GM21423 (cell line): ENCODE measurements at regions not wholly inside any gene's neighbourhood (a gene's known extent, or its start where the extent isn't known, plus 50 kb on each side); places are given as distances from the start of the nearest gene placed in this dataset.
"Not testable (repeated sequence)": the region's sequence is repeated elsewhere in the genome, so short reads cannot be mapped to it uniquely, and the experiment has no call there.

Source experiments
- ATAC-seq: cut with Tn5 transposase; IDR thresholded peaks from one replicate; pipeline ENCODE4 v1.9.1; 2021; ENCODE audit warnings: mild to moderate bottlenecking, moderate library complexity; ENCODE audit not compliant: unreplicated experiment

DNA sequence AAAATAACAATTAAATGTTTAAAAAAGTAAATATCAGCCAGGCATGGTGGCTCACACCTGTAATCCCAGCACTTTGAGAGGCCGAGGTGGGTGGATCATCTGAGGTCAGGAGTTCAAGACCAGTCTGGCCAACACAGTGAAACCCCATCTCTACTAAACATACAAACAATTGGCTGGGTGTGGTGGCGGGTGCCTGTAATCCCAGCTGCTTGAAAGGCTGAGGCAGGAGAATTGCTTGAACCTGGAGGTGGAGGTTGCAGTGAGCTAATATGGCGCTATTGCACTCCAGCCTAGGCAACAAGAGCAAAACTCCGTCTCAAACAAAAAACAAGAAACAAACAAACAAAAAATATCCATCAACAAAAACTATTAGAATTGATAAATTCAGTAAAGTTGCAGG is 77.5 kb downstream of the SNX5 start:
- not testable (repeated sequence) for ATAC-seq

DNA sequence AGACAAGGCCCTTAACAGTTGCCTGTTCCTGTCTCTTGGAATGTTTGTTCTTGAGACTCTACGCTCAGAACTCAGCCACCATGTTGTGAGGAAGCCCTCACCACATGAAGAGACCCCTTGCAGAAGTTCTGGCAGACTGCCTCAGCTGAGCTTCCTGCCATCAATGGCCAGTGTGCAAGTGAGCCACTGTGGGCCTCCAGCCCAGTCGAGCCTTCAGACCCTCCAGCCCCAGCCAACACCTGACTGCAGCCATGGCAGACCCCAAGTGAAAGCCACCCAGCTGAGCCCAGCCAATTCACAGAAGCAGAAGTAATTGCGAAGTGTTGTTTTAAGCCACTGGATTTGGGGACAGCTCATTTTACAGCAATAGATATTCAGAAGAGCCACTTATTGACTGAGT is 78.3 kb downstream of the SNX5 start:
- no peak for ATAC-seq

DNA sequence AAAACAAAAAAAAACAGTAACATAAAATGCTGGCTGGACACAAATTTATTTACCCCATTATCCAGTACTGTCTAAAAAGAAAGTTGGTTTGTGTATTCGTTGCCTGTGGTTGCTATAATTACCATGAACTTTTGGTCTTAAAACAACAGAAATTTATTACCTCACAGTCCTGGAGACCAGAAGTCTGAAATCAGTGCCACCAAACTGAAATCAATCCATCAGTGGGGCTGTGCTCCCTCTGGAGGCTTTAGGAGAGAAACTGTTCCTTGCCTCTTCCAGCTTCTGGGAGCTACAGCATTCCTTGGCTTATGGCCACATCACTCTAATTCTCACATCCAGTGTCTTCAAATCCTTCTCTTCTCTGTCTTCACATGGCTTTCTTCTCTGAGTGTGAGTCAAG is 79.4 kb downstream of the SNX5 start:
- ATAC-seq = no peak

DNA sequence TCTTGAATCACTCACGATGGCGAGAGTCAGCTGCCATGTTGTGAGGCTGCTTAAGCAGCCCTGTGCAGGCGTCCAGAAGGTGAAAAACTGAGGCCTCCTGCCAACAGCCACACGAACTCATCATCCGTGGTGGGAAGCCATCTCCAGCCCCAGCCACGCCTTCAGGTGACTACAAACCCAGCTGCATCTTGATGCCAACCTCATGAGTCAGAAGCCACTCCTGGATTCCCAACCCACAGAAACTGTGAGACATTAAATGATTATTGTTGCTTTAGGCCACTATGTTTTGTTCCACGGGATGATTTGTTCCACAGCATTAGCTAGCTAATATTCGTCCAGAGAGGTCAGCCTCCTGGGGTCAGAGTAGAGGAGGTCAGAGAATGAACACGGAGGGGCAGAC is 80.5 kb downstream of the SNX5 start:
- ATAC-seq = no peak

DNA sequence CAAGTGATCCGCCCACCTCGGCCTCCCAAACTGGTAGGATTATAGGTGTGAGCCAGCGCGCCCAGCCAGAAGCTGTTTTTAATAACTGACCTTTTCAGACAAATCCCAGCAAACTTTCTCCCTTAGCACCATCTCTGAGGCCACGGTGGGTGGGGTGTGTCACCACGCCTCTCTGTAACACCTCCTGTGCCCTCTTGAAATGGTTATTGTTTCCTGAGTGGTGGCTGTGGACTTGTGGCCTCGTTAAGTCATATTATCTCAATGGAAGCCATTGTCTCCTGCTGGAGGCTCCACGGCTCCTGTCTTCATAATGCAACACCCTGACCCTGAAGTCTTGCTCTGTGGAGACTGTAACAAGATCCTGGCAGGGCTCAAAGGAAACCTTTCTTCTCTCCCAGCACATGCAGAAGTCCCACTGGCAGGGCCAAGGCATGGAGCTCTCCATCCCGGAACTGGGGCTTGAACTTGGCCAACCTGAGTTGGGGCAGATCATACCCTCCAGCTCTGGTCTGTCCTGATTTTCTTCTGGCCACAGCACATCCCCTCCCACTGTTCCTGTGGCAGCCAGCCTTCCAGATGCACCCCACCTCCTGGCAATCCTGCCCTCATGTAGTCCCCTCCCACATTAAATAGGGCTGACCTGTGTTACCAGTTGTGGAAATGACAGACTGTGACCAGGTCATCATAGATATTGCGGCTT is 81.1 kb downstream of the SNX5 start:
- ATAC-seq = no peak

DNA sequence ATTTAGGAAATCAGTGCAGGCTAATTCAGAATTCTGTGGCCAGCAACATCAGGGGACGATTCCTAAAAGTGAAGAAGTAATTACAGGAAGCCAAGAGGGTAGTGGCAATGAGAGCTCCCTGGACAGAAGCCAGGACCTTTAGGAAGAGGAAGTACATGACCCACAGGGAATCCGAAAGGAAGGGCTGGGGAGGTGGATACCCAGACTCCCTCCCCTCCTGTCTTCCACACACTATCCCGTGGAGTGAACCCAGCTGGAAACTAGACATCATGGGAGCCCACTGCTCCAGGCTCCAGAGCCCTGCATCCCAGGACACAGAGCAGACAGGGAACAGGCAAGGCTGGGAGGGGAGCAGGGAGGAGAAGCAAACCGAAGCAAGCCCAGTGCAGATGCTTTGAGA is 83.0 kb downstream of the SNX5 start:
- no peak for ATAC-seq

DNA sequence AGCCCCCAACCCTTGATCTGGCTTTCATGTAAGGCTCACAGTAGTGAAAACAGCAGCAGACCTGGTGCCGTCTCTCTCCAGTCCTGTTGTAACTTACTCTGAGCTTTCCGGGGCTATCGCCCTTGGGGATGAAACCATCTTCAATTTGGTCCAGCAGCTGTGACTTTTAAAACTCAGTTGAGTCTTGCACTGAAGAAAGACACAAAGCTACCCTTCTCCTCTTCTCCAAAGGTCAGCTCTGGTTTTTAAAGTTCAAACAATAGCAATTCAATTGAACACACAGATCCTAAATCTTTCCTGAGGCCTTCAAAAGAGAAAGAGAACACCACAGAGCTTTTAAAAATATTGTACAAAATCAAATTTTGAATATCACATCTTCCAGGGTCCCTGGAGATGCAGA is 83.5 kb downstream of the SNX5 start:
- ATAC-seq = no peak

GRCh38 chr20:17884307-17885003 is 84.1 kb downstream of the SNX5 start:
- ATAC-seq = no peak

DNA sequence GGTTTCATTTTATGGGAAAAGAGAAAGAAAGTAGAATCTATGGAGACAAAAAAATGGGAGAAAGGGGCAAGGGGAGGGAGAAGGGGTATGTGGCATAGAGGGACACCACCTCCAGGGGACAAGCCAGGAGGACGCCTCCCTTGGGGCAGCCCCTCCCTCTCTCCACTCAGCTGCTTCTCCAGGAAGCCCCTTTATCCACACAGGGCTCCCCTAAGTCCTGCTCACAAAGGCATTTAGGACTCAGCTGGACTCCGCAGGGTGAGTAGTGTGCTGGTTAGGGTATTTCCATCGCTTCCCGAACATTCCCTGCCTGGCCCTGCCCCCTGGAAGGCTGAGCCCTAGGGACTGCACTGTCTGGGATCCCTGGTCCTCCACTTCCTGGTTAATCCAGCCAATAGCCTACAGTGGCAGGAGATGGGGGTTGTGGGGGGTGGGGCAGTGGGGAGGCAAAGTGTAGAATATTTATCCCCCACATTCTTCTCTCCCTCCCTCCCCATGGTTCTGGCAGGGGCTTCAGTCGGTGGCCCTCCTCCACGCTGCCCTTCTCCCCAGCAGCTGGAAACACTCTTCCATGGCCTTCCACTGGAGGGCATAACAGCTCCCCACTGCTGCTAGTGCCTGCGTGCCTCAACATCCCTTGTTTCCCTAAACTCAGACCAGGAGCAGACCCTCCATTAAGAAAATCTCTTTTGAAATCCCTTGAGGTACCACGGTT is 84.8 kb downstream of the SNX5 start:
- no peak for ATAC-seq

GRCh38 chr20:17882834-17883591 is 85.6 kb downstream of the SNX5 start:
- no peak for ATAC-seq

GRCh38 chr20:17882065-17882833 is 86.3 kb downstream of the SNX5 start:
- no peak for ATAC-seq

DNA sequence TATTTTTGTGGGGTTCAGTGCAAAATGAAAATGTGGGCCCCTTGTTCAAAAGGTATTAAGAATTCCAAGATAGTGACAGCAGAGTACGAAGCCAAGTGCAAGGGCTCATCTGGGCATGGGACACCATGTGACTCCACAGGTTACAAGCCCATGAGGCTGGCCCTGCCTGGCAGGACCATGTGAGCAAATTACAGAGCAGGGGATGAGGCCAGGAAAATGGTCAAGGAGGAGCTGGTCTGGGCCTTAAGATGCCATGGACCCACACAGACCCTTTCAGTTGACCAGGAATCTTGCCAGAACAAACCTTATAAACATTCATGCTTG is 86.9 kb downstream of the SNX5 start:
- ATAC-seq = no peak

DNA sequence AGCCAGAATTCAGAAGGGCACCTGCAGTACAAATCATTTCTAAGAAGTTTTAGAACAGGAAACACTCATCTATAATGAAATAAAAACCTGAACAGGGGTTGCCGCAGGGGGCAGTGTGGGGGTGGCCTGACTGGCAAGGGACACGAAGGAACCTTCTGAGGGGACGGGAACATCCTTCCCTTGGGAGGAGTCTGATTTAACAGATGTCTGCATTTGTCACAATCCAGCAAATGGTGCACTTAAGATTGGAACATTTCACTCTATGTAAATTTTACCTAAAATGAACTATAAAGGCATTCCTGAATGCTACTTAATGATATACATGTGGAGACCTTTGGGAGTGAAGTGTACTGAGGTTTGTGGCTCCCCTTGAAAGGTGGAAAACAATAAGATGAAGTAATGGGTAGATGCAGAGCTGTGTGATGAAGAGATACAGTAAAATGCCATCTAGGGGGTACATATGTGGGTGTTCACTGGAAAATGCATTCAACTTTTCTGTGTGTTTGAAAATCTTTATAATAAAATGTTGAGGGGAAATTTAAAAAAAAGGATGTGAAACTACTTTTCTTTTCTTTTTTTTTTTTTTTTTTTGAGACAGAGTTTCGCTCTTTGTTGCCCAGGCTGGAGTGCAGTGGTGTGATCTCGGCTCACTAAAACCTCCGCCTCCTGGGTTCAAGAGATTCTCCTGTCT is 89.5 kb downstream of the SNX5 start:
- no peak for ATAC-seq

DNA sequence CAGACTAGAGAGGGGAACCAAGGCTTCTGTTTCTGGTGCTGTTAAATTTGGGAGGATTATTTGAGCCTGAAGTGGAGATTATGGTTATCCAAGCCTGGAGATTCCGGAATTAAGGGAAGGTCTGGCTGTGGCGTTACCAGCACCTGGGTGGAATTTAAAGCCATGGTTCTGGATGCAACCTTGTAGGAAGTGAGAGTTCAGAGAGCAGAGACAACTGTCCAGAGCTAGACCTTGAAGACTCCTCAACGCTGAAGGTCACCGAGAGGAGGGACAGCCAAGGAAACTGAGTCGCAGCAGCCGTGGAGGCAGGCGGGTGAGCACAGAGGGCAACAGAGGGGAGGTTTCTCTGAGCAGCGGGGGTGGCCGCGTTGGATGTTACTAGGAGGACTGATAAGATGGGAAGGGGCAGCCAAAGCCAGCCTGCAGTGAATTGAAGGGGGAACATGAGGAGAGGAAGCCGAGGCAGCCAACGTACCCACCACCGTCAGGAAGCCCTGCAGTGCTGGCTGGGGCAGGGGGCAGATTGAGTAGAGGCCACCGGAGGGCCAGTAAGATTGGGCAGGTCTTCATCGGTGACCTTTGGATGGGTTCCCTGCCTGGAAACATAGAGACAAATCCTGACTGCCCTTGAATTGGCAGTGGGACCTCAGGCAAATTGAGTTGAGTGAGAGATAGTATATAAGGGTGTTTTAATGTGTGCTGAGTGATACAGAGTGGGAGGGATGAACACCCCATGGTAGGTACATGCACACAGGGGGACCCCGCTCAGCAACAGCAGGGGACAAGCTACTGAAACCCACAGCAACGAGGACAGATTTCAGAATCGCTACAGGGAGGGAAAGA is 90.3 kb downstream of the SNX5 start:
- ATAC-seq = no peak

GRCh38 chr20:17875981-17876385 is 92.6 kb downstream of the SNX5 start:
- no peak for ATAC-seq

DNA sequence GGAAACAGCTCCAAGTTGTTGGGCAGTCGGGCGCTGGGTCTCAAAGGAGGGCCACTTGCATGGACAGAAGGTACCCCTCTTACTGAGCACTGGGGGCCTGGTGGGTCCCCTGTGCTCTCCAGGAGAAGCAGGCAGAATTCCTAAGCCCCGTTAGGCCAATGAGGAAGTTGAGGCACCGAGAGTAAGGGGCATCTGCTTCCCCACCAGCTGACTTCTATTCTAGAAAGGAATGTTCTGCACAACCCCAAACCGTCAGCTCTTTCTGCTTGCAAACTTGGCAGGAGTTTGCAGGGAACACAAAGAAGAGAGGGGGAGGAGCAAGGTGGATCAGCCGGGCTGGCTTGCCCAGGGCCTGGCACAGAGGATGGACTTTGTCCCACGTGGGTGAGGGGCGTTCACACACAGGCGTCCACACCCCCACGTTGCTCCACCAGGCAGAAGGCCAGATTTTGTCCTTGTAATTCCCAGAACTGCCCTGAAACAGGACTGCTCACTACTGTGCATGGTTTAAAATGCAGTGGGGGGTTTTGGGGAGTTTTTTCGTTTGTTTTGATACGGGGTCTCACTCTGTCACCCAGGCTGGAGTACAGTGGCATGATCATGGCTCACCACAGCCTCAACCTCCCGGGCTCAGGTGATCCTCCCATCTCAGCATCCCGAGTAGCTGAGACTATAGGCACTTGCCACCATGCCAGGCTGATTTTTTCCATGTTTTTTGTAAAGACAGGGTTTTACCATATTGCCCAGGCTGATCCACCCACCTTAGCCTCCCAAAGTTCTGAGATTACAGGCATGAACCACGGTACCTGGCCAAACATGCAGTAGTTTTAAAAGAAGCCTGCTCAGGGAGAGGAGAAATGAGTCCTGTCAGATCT is 93.3 kb downstream of the SNX5 start:
- no peak for ATAC-seq

- ATAC-seq = no peak
These were observed 94.1 kb downstream of the SNX5 start for GRCh38 chr20:17874271-17875105.
